SK-N-SH treated with all-trans-retinoic acid at 6 μM for 48 hours (cell line): ENCODE measurements at regions not wholly inside any gene's neighbourhood (a gene's known extent, or its start where the extent isn't known, plus 50 kb on each side); places are given as distances from the start of the nearest gene placed in this dataset.

Experiments
- ATAC-seq: fragments of 200-7000 bp; cut with Tn5 transposase; 3 replicates; pipeline ENCODE4 v1.9.1; 2020; ENCODE audit warnings: mild to moderate bottlenecking, moderate library complexity
- ARNTL ChIP-seq: fragments of 450-650 bp; formaldehyde crosslinking; IDR thresholded peaks from 2 replicates; pipeline ENCODE4 v1.5.0; 2020; ENCODE audit warnings: low read depth, mild to moderate bottlenecking, moderate library complexity, borderline replicate concordance
- BACH2 ChIP-seq: fragments of 250-450 bp; sonication (Bioruptor Pico); IDR thresholded peaks from 2 replicates; pipeline ENCODE4 v1.9.0; 2021; ENCODE audit warnings: mild to moderate bottlenecking, borderline replicate concordance
- CREB5 ChIP-seq: fragments of 250-450 bp; sonication (Bioruptor Pico); IDR thresholded peaks from 2 replicates; pipeline ENCODE4 v1.5.1; 2020; ENCODE audit warnings: low read depth, mild to moderate bottlenecking, moderate library complexity
- CSDC2 ChIP-seq: fragments of 250-450 bp; sonication (Bioruptor Pico); IDR thresholded peaks from 2 replicates; pipeline ENCODE4 v1.5.0; 2020; ENCODE audit warnings: mild to moderate bottlenecking, moderate library complexity
- CSRNP3 ChIP-seq: fragments of 250-450 bp; sonication (Bioruptor Pico); IDR thresholded peaks from 2 replicates; pipeline ENCODE4 v1.5.1; 2021; ENCODE audit warnings: mild to moderate bottlenecking, moderate library complexity
- ESRRG ChIP-seq: fragments of 250-450 bp; sonication (Bioruptor Pico); IDR thresholded peaks from 2 replicates; pipeline ENCODE4 v1.6.1; 2021; ENCODE audit warnings: mild to moderate bottlenecking
- GLIS3 ChIP-seq: fragments of 250-450 bp; sonication (Bioruptor Pico); IDR thresholded peaks from 2 replicates; pipeline ENCODE4 v1.5.0; 2020; ENCODE audit warnings: mild to moderate bottlenecking, moderate library complexity
- ISL1 ChIP-seq: fragments of 250-450 bp; sonication (Bioruptor Pico); IDR thresholded peaks from 2 replicates; pipeline ENCODE4 v2.1.2; 2022; ENCODE audit warnings: mild to moderate bottlenecking, moderate library complexity
- OSR1 ChIP-seq: fragments of 250-450 bp; sonication (Bioruptor Pico); IDR thresholded peaks from 2 replicates; pipeline ENCODE4 v1.8.0; 2022; ENCODE audit warnings: moderate library complexity, mild to moderate bottlenecking, inconsistent platforms
- PATZ1 ChIP-seq: fragments of 250-450 bp; sonication (Bioruptor Pico); IDR thresholded peaks from 2 replicates; pipeline ENCODE4 v1.8.0; 2020; ENCODE audit warnings: mild to moderate bottlenecking, moderate library complexity, borderline replicate concordance
- POU6F1 ChIP-seq: fragments of 250-450 bp; sonication (Bioruptor Pico); IDR thresholded peaks from 2 replicates; pipeline ENCODE4 v1.8.0; 2021; ENCODE audit warnings: low read depth, mild to moderate bottlenecking, moderate library complexity, borderline replicate concordance
- PPARA ChIP-seq: fragments of 250-450 bp; sonication (Bioruptor Pico); IDR thresholded peaks from 2 replicates; pipeline ENCODE4 v1.5.0; 2020; ENCODE audit warnings: mild to moderate bottlenecking, borderline replicate concordance
- RARB ChIP-seq: fragments of 250-450 bp; sonication (Bioruptor Pico); IDR thresholded peaks from 2 replicates; pipeline ENCODE4 v1.8.0; 2021; ENCODE audit warnings: mild to moderate bottlenecking, moderate library complexity
- SNAI2 ChIP-seq: fragments of 250-450 bp; sonication (Bioruptor Pico); IDR thresholded peaks from 2 replicates; pipeline ENCODE4 v1.5.0; 2020; ENCODE audit warnings: mild to moderate bottlenecking, moderate library complexity
- TCF4 ChIP-seq: fragments of 250-450 bp; sonication (Bioruptor Pico); IDR thresholded peaks from 2 replicates; pipeline ENCODE4 v1.8.0; 2021; ENCODE audit warnings: mild to moderate bottlenecking, moderate library complexity, borderline replicate concordance
- TOX ChIP-seq: fragments of 250-450 bp; sonication (Bioruptor Pico); IDR thresholded peaks from 2 replicates; pipeline ENCODE4 v1.8.0; 2021; ENCODE audit warnings: mild to moderate bottlenecking, moderate library complexity, borderline replicate concordance
- TSHZ2 ChIP-seq: fragments of 250-450 bp; sonication (Bioruptor Pico); IDR thresholded peaks from 2 replicates; pipeline ENCODE4 v1.5.0; 2020; ENCODE audit warnings: mild to moderate bottlenecking, moderate library complexity
- ZC3H10 ChIP-seq: fragments of 250-450 bp; sonication (Bioruptor Pico); IDR thresholded peaks from 2 replicates; pipeline ENCODE4 v1.5.1; 2021; ENCODE audit warnings: mild to moderate bottlenecking, moderate library complexity
- ZFP3 ChIP-seq: fragments of 250-450 bp; sonication (Bioruptor Pico); IDR thresholded peaks from 2 replicates; pipeline ENCODE4 v1.5.0; 2020; ENCODE audit warnings: mild to moderate bottlenecking, moderate library complexity
- ZFP30 ChIP-seq: fragments of 450-650 bp; formaldehyde crosslinking; IDR thresholded peaks from 2 replicates; pipeline ENCODE4 v1.5.0; 2022; ENCODE audit warnings: mild to moderate bottlenecking, moderate library complexity
- ZNF565 ChIP-seq: fragments of 450-650 bp; formaldehyde crosslinking; conservative IDR thresholded peaks from 2 replicates; pipeline ENCODE4 v1.5.0; 2020; ENCODE audit warnings: low read depth, mild to moderate bottlenecking, moderate library complexity
- ZNF70 ChIP-seq: fragments of 450-650 bp; formaldehyde crosslinking; IDR thresholded peaks from 2 replicates; pipeline ENCODE4 v1.5.0; 2020; ENCODE audit warnings: mild to moderate bottlenecking, moderate library complexity
- ZNF8 ChIP-seq: fragments of 450-650 bp; formaldehyde crosslinking; IDR thresholded peaks from 2 replicates; pipeline ENCODE4 v1.5.0; 2020; ENCODE audit warnings: mild to moderate bottlenecking, moderate library complexity

- ATAC-seq = peak; percentile 87
- no peak for TF ChIP-seq TCF4
- peak; percentile 51 for TF ChIP-seq ISL1 (CRISPR knock-in tag)
Measured at GRCh38 chr2:226673314-226673723, 126.3 kb downstream of the IRS1 start.

GRCh38 chr2:226671141-226671676 is 128.4 kb downstream of the IRS1 start:
- TF ChIP-seq PATZ1 (CRISPR knock-in tag) = no peak
- no peak for TF ChIP-seq RARB (CRISPR knock-in tag)
- no peak for TF ChIP-seq ZNF8 (CRISPR knock-in tag)
- TF ChIP-seq CSDC2 (CRISPR knock-in tag) = no peak
- no peak for TF ChIP-seq PPARA
- no peak for TF ChIP-seq TCF4
- TF ChIP-seq GLIS3 (CRISPR knock-in tag) = no peak
- TF ChIP-seq ARNTL (CRISPR knock-in tag) = no peak
- TF ChIP-seq ZFP30 = no peak
- no peak for TF ChIP-seq POU6F1 (CRISPR knock-in tag)
- no peak for TF ChIP-seq ZFP3
- no peak for TF ChIP-seq ZC3H10 (CRISPR knock-in tag)
- TF ChIP-seq OSR1 (CRISPR knock-in tag) = no peak
- TF ChIP-seq ESRRG (CRISPR knock-in tag) = no peak
- TF ChIP-seq CSRNP3 (CRISPR knock-in tag) = no peak
- no peak for TF ChIP-seq BACH2 (CRISPR knock-in tag)
- no peak for TF ChIP-seq ZNF565 (CRISPR knock-in tag)
- no peak for TF ChIP-seq ZNF70 (CRISPR knock-in tag)
- no peak for TF ChIP-seq CREB5 (CRISPR knock-in tag)
- no peak for TF ChIP-seq TOX (CRISPR knock-in tag)
- ATAC-seq = no peak

- ATAC-seq = no peak
- TF ChIP-seq ZNF8 (CRISPR knock-in tag) (no peak), CSDC2 (CRISPR knock-in tag) (no peak), TCF4 (no peak)
Measured at GRCh38 chr2:226669905-226670304, 129.7 kb downstream of the IRS1 start.

- no peak for ATAC-seq
- TF ChIP-seq SNAI2 (CRISPR knock-in tag) = no peak
- TF ChIP-seq, all 23 proteins: peak for 0
Measured at GRCh38 chr2:226669249-226669648, 130.4 kb downstream of the IRS1 start.

- TF ChIP-seq TSHZ2 = no peak
- TF ChIP-seq ZFP30 = no peak
- ATAC-seq = no peak
Measured at GRCh38 chr2:226667736-226668135, 131.9 kb downstream of the IRS1 start.
